GM10266 (cell line): ENCODE measurements at regions not wholly inside any gene's neighbourhood (a gene's known extent, or its start where the extent isn't known, plus 50 kb on each side); places are given as distances from the start of the nearest gene placed in this dataset.

ENCODE experiments used
- DNase-seq: peaks from one replicate; pipeline ENCODE4 v3.0.0; 2012; ENCODE audit errors: extremely low spot score
- CTCF ChIP-seq: IDR thresholded peaks from 2 replicates; pipeline ENCODE4 v1.5.1; 2012; ENCODE audit warnings: mild to moderate bottlenecking, low read depth; ENCODE audit not compliant: control insufficient read depth, insufficient read depth; ENCODE audit errors: missing control alignments

GRCh38 chr17:70668276-70668937, 499.1 kb downstream of the KCNJ2 start:
- no peak for DNase-seq
- no peak for TF ChIP-seq CTCF

- no peak for TF ChIP-seq CTCF
- DNase-seq: no peak
These were observed 499.8 kb downstream of the KCNJ2 start for GRCh38 chr17:70668938-70669778.

GRCh38 chr17:70674061-70674460, 504.7 kb downstream of the KCNJ2 start:
- no peak for TF ChIP-seq CTCF
- DNase-seq: no peak

GRCh38 chr17:70675070-70675590, 505.8 kb downstream of the KCNJ2 start:
- no peak for DNase-seq
- TF ChIP-seq CTCF: no peak

- no peak for DNase-seq
- no peak for TF ChIP-seq CTCF
These were observed 508.7 kb downstream of the KCNJ2 start for GRCh38 chr17:70677783-70678647.

- no peak for DNase-seq
- TF ChIP-seq CTCF: no peak
These were observed 509.6 kb downstream of the KCNJ2 start for GRCh38 chr17:70678889-70679288.
